NCI-H2107 treated with DMSO at 0.1 percent for 48 hours (cell line): ENCODE measurements at regions not wholly inside any gene's neighbourhood (a gene's known extent, or its start where the extent isn't known, plus 50 kb on each side); places are given as distances from the start of the nearest gene placed in this dataset.

ENCODE experiments used
- DNase-seq: peaks from one replicate; lab custom pipeline; 2025; ENCODE audit not compliant: unreplicated experiment; lab: John Stamatoyannopoulos, UW

GRCh38 chr16:9185381-9185780, 93.9 kb downstream of the HAPSTR1 start:
- no peak for DNase-seq

DNA sequence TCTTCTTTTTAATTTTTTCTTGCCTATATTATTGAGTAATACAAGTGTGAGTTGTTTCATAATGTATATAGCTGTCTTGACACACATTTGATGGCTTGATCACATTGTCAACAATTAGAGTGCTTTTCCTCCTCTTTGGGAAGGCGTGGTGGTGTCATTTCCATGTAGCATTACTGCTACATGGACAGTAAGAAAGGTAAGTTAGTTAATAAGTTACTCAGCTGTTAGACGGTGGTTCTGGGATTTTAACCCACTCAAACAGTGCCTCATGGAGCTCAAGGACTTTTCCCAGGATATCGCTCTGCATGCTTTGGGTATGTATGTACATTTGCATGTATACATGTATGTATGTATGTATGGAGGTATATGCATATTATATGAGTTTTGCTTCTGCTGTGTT, 94.6 kb downstream of the HAPSTR1 start:
- DNase-seq = no peak

DNA sequence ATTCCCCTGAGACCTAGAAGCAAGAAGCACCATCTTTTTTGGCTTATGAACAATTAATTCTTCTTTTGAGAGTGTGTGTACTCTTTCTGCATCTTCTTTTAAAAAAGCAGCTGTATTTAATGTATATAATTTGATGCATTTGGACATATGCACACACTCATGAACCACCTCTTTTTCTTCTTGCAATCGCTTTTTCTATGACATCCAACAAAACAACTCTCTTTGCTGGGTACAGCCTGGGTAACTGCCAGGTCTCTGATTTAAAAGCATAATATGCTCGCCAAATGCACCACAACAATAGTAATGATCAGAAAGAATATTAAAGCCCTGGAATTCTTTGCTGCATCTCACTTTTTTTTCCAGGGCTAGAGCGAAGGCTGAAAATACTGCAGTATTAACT, 97.3 kb downstream of the HAPSTR1 start:
- DNase-seq = no peak

- DNase-seq = no peak
Observed at GRCh38 chr16:9191274-9191850, 99.9 kb downstream of the HAPSTR1 start.

DNA sequence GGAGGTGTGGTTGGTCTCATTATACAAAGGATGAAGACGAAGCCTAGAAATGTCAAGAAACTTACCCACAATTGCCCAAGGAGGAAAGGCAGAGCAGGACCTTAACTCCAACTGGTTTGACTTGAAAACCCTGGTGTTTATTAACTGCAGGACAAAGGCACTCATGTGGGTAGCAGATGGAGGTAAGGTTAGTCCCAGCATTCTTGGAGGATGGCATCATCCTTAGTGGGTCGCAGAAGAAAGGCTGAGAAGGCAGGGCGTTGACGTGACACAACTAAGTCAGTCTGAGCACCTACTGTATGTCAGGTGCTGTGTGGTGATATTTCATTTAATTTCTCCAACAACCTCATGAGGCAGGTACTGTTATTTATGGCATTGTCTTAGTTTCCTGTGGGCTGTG, 101.3 kb downstream of the HAPSTR1 start:
- no peak for DNase-seq

GRCh38 chr16:9195287-9195686, 103.8 kb downstream of the HAPSTR1 start:
- no peak for DNase-seq

DNA sequence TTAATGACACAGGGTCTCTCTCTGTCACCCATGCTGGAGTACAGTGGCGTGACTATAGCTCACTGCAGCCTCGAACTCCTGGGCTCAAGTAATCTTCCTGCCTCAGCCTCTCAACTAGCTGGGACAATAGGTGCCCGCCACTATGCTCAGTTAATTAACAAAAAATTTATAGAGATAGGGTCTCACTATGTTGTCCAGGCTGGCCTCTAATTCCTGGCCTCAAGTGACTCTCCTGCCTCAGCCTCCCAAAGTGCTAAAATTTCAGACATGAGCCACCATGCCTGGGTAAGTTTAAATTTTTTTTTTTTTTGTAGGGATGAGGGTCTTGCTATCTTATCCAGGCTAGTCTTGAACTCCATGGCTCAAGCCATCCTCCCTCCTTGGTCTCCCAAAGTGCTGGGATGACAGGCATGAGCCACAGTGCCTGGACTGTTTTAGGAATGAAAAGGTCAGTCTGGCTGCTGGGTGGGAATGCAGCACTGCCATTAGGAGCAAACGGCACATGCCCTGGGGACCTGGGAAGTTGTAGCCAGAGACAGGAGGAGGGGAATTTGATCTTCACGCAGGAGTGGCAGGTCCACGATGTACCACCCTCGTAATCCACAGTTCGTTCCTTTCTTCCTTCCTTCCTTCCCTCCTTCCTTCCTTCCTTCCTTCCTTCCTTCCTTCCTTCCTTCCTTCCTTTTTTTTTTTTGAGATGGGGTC, 106.7 kb downstream of the HAPSTR1 start:
- DNase-seq = no peak

- no peak for DNase-seq
Observed at GRCh38 chr16:9199311-9199710, 107.9 kb downstream of the HAPSTR1 start.

GRCh38 chr16:9199751-9200150, 108.3 kb downstream of the HAPSTR1 start:
- no peak for DNase-seq

DNA sequence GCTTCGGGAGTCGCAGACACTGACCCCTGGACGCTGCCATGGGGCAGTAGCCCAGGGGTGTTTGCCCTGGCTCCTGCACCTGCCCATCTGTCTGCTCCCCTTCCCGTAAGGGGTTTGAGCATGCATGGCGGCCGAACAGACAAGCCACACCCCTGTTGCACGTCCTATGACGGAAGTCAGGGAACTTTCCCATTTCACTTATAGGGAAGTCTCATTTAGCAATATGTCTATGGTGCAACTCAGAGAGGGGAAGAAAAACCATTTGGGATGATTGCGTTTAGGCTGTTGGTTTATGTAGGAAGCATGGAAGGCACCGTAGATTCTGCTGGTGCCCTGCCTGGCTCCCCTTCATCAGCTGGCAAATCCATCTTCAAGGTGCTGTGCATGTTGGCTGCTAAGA, 112.5 kb downstream of the HAPSTR1 start:
- no peak for DNase-seq

GRCh38 chr16:9205661-9206060, 114.2 kb downstream of the HAPSTR1 start:
- DNase-seq = no peak

GRCh38 chr16:9206156-9206555, 114.7 kb downstream of the HAPSTR1 start:
- no peak for DNase-seq

DNA sequence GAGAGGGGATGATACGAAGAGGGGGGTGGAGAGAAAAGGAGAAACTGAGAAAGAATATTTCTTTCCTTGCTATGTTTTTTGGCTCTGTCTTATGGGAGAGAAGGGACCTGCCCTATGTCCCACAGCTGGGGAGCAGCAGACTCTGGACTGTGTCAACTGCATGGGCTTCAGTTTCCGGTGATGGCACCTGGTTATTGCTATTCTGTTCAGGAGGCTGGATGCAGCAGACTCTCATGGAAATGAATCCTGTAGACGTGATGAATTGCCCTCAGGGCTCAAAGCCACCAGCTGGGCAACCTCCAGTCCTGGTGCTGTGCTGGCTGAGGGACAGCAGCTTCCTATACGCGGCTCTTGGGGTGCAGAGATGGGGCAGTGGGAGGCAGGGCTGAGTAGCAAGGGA, 121.2 kb downstream of the HAPSTR1 start:
- no peak for DNase-seq

GRCh38 chr16:9219813-9220212, 128.4 kb downstream of the HAPSTR1 start:
- DNase-seq = no peak

DNA sequence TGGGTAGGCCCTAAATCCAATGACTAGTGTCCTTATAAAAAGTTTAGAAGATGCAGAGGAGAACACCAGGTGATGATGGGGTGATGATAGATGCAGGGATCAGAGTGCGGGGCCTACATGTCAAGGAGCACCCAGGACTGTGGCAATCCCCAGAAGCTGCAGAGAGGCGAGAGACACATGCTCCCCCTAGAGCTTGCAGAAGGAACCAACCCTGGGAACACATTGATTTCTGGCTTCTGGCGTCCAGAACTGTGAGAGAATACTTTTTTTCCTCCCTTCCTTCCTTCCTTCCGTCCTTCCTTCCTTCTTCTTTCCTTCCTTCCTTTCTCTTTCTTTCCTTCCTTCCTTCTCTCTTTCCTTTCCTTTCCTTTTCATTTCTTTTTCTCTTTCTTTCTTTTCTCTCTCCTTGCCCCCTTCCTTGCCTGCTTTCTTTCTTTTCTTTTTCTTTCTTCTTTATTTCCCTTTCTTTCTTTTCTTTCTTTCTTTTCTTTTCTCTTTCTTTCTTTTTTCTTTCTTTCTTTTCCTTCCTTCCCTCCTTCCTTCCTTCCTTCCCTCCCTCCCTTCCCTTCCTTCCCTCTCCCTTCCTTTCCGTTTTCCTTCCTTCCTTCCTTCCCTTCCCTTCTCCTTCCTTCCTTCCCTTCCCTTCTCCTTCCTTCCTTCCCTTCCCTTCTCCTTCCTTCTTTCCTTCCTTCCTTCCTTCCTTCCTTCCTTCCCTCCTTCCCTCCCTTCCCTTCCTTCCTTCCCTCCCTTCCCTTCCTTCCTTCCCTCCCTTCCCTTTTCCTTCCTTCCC, 134.3 kb downstream of the HAPSTR1 start:
- peak; percentile 0 for DNase-seq

- no peak for DNase-seq
Observed at GRCh38 chr16:9226924-9227323, 135.5 kb downstream of the HAPSTR1 start.

DNA sequence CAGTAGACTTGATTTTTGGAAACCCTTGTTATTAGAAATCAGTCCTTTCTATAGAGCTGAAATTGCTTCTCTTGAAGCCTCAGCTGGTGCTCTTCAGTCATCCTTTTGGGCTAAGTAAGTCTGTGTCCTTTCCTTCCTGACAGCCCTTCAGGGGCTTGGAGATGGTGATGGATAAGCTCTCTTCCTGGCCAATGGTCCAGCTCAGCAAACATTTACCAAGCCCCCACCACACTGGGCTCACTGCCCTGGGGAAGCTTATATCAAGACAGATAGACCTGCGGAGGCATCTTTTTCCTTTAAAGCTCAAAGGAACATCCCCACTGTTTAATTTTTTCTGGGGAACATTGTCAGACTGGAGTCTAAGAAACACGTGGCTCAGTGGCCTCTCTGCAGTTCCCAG, 139.6 kb downstream of the HAPSTR1 start:
- no peak for DNase-seq

DNA sequence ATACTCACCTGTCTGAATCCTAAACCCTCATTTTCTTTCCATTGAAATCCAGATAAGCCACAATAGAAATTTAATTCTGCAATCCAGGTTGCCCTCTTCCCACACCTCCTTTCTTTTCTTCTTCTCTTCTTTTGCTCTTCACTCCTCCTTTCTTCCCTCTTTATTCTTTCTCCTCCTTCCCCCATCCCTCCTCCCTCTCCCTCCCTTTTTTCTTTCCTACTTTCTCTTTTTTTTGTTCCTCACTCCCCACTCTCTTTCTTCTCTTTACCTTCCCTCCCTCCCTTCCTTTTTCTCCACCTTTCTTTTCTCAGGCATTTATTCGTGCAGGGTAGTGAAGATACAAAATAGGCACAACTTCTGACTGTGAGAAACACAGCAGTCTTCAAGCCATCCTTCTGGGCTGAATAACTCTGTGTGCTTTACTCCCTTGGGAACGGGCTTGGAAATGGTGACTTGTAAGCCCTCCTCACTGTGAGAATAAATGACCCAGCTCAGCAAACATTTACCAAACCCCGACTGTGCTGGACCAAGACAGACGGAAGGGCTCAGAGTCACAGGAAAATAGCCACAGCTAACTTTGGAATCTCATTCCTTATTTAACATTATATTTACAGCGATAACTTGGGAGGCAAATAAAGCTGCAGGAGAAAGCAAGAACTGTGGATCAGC, 140.8 kb downstream of the HAPSTR1 start:
- no peak for DNase-seq

- DNase-seq = no peak
Observed at GRCh38 chr16:9235867-9236266, 144.4 kb downstream of the HAPSTR1 start.

DNA sequence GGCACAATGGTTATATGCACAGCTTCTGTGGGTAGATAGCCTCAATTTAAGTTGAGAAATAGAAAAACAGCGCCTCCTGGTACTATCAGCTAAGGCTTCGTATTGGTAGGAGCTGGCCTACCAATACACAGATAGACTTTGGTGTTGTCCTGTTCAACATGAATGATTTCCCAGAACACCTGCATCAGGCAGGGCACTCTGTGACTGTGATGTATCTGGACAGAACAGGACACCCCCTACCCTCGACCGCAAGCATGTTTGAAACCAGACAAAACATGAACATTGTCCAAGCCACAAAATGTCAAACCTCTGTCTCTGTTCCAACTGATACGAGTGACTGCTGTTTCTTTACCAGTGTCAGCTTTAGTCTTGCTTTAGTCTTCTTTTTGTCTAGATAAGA, 144.9 kb downstream of the HAPSTR1 start:
- no peak for DNase-seq

- no peak for DNase-seq
Observed at GRCh38 chr16:9238346-9238745, 146.9 kb downstream of the HAPSTR1 start.

- DNase-seq = no peak
Observed at GRCh38 chr16:9241177-9241576, 149.7 kb downstream of the HAPSTR1 start.
